ENCODE measurements at regions not wholly inside any gene's neighbourhood (a gene's known extent, or its start where the extent isn't known, plus 50 kb on each side); places are given as distances from the start of the nearest gene placed in this dataset.

GRCh38 chr4:56241500-56241899 lies 145.8 kb downstream of the AASDH start:
- no peak for TF ChIP-seq MAX (IDR thresholded peaks at IDR 0.05; ENCODE audit: low read depth, low read length)
- TF ChIP-seq MYC (IDR thresholded peaks at IDR 0.05; ENCODE audit: low read depth, low read length), result no peak
- TF ChIP-seq POLR2A (IDR thresholded peaks at IDR 0.05; ENCODE audit: extremely low read depth, insufficient read length), result no peak
- H3K4me3 ChIP-seq (ENCODE audit: low read depth, low read length), result no peak overlapping the region
- no peak for DNase-seq (ENCODE audit: low read depth)

- DNase-seq (ENCODE audit: low read depth), result no peak
- no peak overlapping the region for H3K4me3 ChIP-seq (ENCODE audit: low read depth, low read length)
- TF ChIP-seq MYC (IDR thresholded peaks at IDR 0.05; ENCODE audit: low read depth, low read length) (no peak), MAX (IDR thresholded peaks at IDR 0.05; ENCODE audit: low read depth, low read length) (no peak), CTCF (IDR thresholded peaks at IDR 0.05; ENCODE audit: low read depth, low read length) (no peak), POLR2A (IDR thresholded peaks at IDR 0.05; ENCODE audit: extremely low read depth, insufficient read length) (no peak)
Measured at GRCh38 chr4:56240554-56241174, 146.6 kb downstream of the AASDH start.

GRCh38 chr4:56238251-56238650 lies 149.0 kb downstream of the AASDH start:
- DNase-seq (ENCODE audit: low read depth), result no peak
- no peak overlapping the region for H3K4me3 ChIP-seq (ENCODE audit: low read depth, low read length)
- no peak for TF ChIP-seq CTCF (IDR thresholded peaks at IDR 0.05; ENCODE audit: low read depth, low read length)
- TF ChIP-seq POLR2A (IDR thresholded peaks at IDR 0.05; ENCODE audit: extremely low read depth, insufficient read length), result no peak
- no peak for TF ChIP-seq MYC (IDR thresholded peaks at IDR 0.05; ENCODE audit: low read depth, low read length)
- no peak for TF ChIP-seq MAX (IDR thresholded peaks at IDR 0.05; ENCODE audit: low read depth, low read length)

GRCh38 chr4:56235725-56236124 lies 151.6 kb downstream of the AASDH start:
- no peak for TF ChIP-seq MAX (IDR thresholded peaks at IDR 0.05; ENCODE audit: low read depth, low read length)
- TF ChIP-seq CTCF (IDR thresholded peaks at IDR 0.05; ENCODE audit: low read depth, low read length), result no peak
- no peak for TF ChIP-seq POLR2A (IDR thresholded peaks at IDR 0.05; ENCODE audit: extremely low read depth, insufficient read length)
- TF ChIP-seq MYC (IDR thresholded peaks at IDR 0.05; ENCODE audit: low read depth, low read length), result no peak
- H3K4me3 ChIP-seq (ENCODE audit: low read depth, low read length), result no peak overlapping the region
- no peak for DNase-seq (ENCODE audit: low read depth)

- no peak for DNase-seq (ENCODE audit: low read depth)
- TF ChIP-seq CTCF (IDR thresholded peaks at IDR 0.05; ENCODE audit: low read depth, low read length) (no peak), MYC (IDR thresholded peaks at IDR 0.05; ENCODE audit: low read depth, low read length) (no peak), MAX (IDR thresholded peaks at IDR 0.05; ENCODE audit: low read depth, low read length) (no peak), POLR2A (IDR thresholded peaks at IDR 0.05; ENCODE audit: extremely low read depth, insufficient read length) (no peak)
- no peak overlapping the region for H3K4me3 ChIP-seq (ENCODE audit: low read depth, low read length)
Measured at GRCh38 chr4:56235011-56235410, 152.3 kb downstream of the AASDH start.

- TF ChIP-seq MYC (IDR thresholded peaks at IDR 0.05; ENCODE audit: low read depth, low read length) (no peak), CTCF (IDR thresholded peaks at IDR 0.05; ENCODE audit: low read depth, low read length) (no peak), MAX (IDR thresholded peaks at IDR 0.05; ENCODE audit: low read depth, low read length) (no peak)
- no peak overlapping the region for H3K4me3 ChIP-seq (ENCODE audit: low read depth, low read length)
- no peak for DNase-seq (ENCODE audit: low read depth)
Measured at GRCh38 chr4:56234098-56234497, 153.2 kb downstream of the AASDH start.
